K562 (cell line): ENCODE measurements at regions not wholly inside any gene's neighbourhood (a gene's known extent, or its start where the extent isn't known, plus 50 kb on each side); places are given as distances from the start of the nearest gene placed in this dataset.

ENCODE experiments used
- CBX8 ChIP-seq: fragments of 200-600 bp; sonication (generic); IDR thresholded peaks from 2 replicates; pipeline ENCODE4 v1.6.1; 2012; ENCODE audit warnings: borderline replicate concordance, mixed run types, low read depth, mild to moderate bottlenecking, moderate library complexity, mixed read lengths, low read length, control low read depth, inconsistent platforms; ENCODE audit not compliant: poor library complexity, severe bottlenecking; ENCODE audit errors: extremely low read depth
- GATA2 ChIP-seq: sonication (generic); formaldehyde crosslinking; IDR thresholded peaks from 2 replicates; pipeline ENCODE4 v1.4.0; 2020; ENCODE audit warnings: mild to moderate bottlenecking, missing genetic modification reagents
- JUN ChIP-seq, 2 experiments: sonication (generic) in 1 of 2; formaldehyde crosslinking in 1 of 2; IDR thresholded peaks; 2 replicates each; pipeline versions ENCODE4 v1.6.1 to v1.8.0; 2012 to 2022; ENCODE audit warnings: borderline replicate concordance in 2 of 2, mild to moderate bottlenecking in 2 of 2, improper control_type of control experiment in 1 of 2, low read depth in 1 of 2, low read length in 1 of 2, missing genetic modification reagents in 1 of 2
- KLF13 ChIP-seq: fragments of 450-650 bp; IDR thresholded peaks from 2 replicates; pipeline ENCODE4 v1.6.1; 2016; ENCODE audit warnings: missing genetic modification characterization, low read depth, mild to moderate bottlenecking, missing compliant biosample characterization, moderate library complexity, borderline replicate concordance
- NR2C2 ChIP-seq, 2 experiments: fragments of 200-800 bp in 1 of 2; sonication (Bioruptor generic) in 1 of 2; sonication (generic) in 1 of 2; formaldehyde crosslinking in 1 of 2; IDR thresholded peaks; 2 replicates each; pipeline versions ENCODE4 v1.6.1 to v1.8.0; 2016 to 2022; ENCODE audit warnings: mild to moderate bottlenecking in 1 of 2, missing compliant biosample characterization in 1 of 2, missing genetic modification characterization in 1 of 2, missing genetic modification reagents in 1 of 2
- POLR2AphosphoS5 ChIP-seq: IDR thresholded peaks from 2 replicates; pipeline ENCODE4 v1.6.1; 2011; ENCODE audit warnings: mild to moderate bottlenecking, low read depth, low read length, moderate library complexity; ENCODE audit not compliant: control insufficient read depth, insufficient read depth
- SMC3 ChIP-seq: conservative IDR thresholded peaks from 2 replicates; pipeline ENCODE4 v1.6.1; 2011; ENCODE audit warnings: low read depth, low read length, improper control_type of control experiment; ENCODE audit not compliant: insufficient read depth
- ZNF217 ChIP-seq: sonication (generic); formaldehyde crosslinking; IDR thresholded peaks from 2 replicates; pipeline ENCODE4 v1.8.0; 2022; ENCODE audit warnings: mild to moderate bottlenecking, missing genetic modification reagents
- TF ChIP-seq, protein P1 (sequence below): fragments of 250-450 bp; sonication (Bioruptor Pico); IDR thresholded peaks from 2 replicates; pipeline ENCODE4 v1.5.0; 2022; ENCODE audit warnings: mild to moderate bottlenecking
- TF ChIP-seq, protein P2 (sequence below), 3 experiments: IDR thresholded peaks in 2 of 3; conservative IDR thresholded peaks in 1 of 3; 2 replicates each; pipeline ENCODE4 v1.5.1; 2011 to 2012; ENCODE audit warnings: low read length in 3 of 3, mild to moderate bottlenecking in 3 of 3, control low read depth in 2 of 3, improper control_type of control experiment in 1 of 3, inconsistent platforms in 1 of 3, low read depth in 1 of 3, mixed read lengths in 1 of 3, moderate library complexity in 1 of 3; ENCODE audit not compliant: insufficient read depth in 2 of 3
- TF ChIP-seq, protein P3 (sequence below): sonication (generic); formaldehyde crosslinking; IDR thresholded peaks from 2 replicates; pipeline ENCODE4 v1.8.1; 2023; ENCODE audit warnings: mild to moderate bottlenecking, missing genetic modification reagents
- TF ChIP-seq, protein P4 (sequence below), 2 experiments: fragments of 450-650 bp in 1 of 2; IDR thresholded peaks; 2 replicates each; pipeline ENCODE4 v1.6.1; 2011 to 2017; ENCODE audit warnings: low read depth in 2 of 2, antibody characterized with exemption in 1 of 2, borderline replicate concordance in 1 of 2, low read length in 1 of 2, mild to moderate bottlenecking in 1 of 2, mixed read lengths in 1 of 2; ENCODE audit not compliant: control insufficient read depth in 1 of 2

DNA sequence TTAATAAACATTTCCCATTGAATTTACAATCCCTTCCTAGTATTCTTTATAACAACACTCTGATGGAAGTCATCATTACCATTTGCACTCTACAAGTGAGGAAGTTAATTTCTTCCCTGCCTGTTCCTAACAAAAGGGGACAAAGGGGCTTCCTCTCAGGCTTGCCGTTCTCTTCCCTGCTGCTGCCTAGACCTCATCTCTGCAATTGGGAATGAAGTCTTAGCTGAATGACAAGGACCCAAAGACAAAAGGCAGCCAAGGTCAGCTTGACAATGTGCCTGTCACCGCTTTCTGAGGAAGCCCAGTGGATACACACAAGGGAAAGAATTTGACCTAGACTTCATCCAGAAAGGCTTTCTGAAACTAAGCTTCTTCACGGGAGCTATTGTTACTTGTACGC lies 416.4 kb downstream of the CMPK2 start:
- TF ChIP-seq, protein P1, sequence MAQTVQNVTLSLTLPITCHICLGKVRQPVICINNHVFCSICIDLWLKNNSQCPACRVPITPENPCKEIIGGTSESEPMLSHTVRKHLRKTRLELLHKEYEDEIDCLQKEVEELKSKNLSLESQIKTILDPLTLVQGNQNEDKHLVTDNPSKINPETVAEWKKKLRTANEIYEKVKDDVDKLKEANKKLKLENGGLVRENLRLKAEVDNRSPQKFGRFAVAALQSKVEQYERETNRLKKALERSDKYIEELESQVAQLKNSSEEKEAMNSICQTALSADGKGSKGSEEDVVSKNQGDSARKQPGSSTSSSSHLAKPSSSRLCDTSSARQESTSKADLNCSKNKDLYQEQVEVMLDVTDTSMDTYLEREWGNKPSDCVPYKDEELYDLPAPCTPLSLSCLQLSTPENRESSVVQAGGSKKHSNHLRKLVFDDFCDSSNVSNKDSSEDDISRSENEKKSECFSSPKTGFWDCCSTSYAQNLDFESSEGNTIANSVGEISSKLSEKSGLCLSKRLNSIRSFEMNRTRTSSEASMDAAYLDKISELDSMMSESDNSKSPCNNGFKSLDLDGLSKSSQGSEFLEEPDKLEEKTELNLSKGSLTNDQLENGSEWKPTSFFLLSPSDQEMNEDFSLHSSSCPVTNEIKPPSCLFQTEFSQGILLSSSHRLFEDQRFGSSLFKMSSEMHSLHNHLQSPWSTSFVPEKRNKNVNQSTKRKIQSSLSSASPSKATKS (CRISPR knock-in tag): no peak
- TF ChIP-seq SMC3 (no peak), JUN (IDR thresholded peaks at IDR 0.05; ENCODE audit: borderline replicate concordance, low read depth, low read length) (no peak), JUN (CRISPR knock-in tag; IDR thresholded peaks at IDR 0.05; ENCODE audit: borderline replicate concordance) (no peak), GATA2 (CRISPR knock-in tag) (no peak), POLR2AphosphoS5 (no peak), KLF13 (no peak), CBX8 (no peak), ZNF217 (no peak), NR2C2 (CRISPR knock-in tag; IDR thresholded peaks at IDR 0.05) (no peak), NR2C2 (tag; IDR thresholded peaks at IDR 0.05) (no peak)
- TF ChIP-seq, protein P2, sequence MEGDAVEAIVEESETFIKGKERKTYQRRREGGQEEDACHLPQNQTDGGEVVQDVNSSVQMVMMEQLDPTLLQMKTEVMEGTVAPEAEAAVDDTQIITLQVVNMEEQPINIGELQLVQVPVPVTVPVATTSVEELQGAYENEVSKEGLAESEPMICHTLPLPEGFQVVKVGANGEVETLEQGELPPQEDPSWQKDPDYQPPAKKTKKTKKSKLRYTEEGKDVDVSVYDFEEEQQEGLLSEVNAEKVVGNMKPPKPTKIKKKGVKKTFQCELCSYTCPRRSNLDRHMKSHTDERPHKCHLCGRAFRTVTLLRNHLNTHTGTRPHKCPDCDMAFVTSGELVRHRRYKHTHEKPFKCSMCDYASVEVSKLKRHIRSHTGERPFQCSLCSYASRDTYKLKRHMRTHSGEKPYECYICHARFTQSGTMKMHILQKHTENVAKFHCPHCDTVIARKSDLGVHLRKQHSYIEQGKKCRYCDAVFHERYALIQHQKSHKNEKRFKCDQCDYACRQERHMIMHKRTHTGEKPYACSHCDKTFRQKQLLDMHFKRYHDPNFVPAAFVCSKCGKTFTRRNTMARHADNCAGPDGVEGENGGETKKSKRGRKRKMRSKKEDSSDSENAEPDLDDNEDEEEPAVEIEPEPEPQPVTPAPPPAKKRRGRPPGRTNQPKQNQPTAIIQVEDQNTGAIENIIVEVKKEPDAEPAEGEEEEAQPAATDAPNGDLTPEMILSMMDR (IDR thresholded peaks at IDR 0.05 in 2 of 3, conservative IDR thresholded peaks at IDR 0.05 in 1 of 3; ENCODE audit: insufficient read depth in 2 of 3, low read depth in 1 of 3, low read length in 3 of 3): no peak
- TF ChIP-seq, protein P3, sequence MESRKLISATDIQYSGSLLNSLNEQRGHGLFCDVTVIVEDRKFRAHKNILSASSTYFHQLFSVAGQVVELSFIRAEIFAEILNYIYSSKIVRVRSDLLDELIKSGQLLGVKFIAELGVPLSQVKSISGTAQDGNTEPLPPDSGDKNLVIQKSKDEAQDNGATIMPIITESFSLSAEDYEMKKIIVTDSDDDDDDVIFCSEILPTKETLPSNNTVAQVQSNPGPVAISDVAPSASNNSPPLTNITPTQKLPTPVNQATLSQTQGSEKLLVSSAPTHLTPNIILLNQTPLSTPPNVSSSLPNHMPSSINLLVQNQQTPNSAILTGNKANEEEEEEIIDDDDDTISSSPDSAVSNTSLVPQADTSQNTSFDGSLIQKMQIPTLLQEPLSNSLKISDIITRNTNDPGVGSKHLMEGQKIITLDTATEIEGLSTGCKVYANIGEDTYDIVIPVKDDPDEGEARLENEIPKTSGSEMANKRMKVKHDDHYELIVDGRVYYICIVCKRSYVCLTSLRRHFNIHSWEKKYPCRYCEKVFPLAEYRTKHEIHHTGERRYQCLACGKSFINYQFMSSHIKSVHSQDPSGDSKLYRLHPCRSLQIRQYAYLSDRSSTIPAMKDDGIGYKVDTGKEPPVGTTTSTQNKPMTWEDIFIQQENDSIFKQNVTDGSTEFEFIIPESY (CRISPR knock-in tag): no peak
- TF ChIP-seq, protein P4, sequence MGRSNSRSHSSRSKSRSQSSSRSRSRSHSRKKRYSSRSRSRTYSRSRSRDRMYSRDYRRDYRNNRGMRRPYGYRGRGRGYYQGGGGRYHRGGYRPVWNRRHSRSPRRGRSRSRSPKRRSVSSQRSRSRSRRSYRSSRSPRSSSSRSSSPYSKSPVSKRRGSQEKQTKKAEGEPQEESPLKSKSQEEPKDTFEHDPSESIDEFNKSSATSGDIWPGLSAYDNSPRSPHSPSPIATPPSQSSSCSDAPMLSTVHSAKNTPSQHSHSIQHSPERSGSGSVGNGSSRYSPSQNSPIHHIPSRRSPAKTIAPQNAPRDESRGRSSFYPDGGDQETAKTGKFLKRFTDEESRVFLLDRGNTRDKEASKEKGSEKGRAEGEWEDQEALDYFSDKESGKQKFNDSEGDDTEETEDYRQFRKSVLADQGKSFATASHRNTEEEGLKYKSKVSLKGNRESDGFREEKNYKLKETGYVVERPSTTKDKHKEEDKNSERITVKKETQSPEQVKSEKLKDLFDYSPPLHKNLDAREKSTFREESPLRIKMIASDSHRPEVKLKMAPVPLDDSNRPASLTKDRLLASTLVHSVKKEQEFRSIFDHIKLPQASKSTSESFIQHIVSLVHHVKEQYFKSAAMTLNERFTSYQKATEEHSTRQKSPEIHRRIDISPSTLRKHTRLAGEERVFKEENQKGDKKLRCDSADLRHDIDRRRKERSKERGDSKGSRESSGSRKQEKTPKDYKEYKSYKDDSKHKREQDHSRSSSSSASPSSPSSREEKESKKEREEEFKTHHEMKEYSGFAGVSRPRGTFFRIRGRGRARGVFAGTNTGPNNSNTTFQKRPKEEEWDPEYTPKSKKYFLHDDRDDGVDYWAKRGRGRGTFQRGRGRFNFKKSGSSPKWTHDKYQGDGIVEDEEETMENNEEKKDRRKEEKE (IDR thresholded peaks at IDR 0.05; ENCODE audit: borderline replicate concordance in 1 of 2, control insufficient read depth in 1 of 2, low read depth in 2 of 2, low read length in 1 of 2): no peak
